Choroid plexus epithelial cell (primary cell): ENCODE measurements at regions not wholly inside any gene's neighbourhood (a gene's known extent, or its start where the extent isn't known, plus 50 kb on each side); places are given as distances from the start of the nearest gene placed in this dataset.
A peak's percentile ranks its signal among the peaks of the same experiment; 100 is the strongest.
"Not testable (repeated sequence)": the region's sequence is repeated elsewhere in the genome, so short reads cannot be mapped to it uniquely, and the experiment has no call there.

Experiments used
- DNase-seq: peaks from one replicate; pipeline ENCODE4 v3.0.0-alpha.2; 2010; ENCODE audit warnings: low read depth
- H3K4me3 ChIP-seq: 2 replicates; pipeline ENCODE4 v1.5.1; 2011; ENCODE audit warnings: low read depth, mild to moderate bottlenecking, control low read depth, low read length, moderate library complexity
- TF ChIP-seq, protein P1 (sequence below): conservative IDR thresholded peaks from 2 replicates; pipeline ENCODE4 v1.5.1; 2011; ENCODE audit warnings: low read depth, mild to moderate bottlenecking, control low read depth, inconsistent platforms, low read length, moderate library complexity

DNA sequence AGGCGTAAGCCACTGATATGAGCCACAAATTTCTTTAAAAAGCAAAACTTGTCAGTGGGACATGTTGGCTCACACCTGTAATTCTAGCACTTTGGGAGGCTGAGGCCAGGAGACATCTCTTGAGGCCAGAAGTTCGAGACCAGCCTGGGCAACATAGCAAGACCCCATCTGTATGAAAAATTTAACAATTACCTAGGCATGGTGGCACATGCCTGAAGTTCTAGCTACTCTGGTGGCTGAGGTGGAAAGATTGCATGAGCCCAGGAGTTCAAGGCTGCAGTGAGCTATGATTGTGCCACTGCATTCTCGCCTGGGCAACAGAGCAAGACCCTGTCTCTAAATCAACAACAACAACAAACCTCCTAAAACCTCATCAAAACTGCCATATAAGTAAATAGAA lies 147.6 kb upstream of the BARHL2 start:
- no peak overlapping the region for H3K4me3 ChIP-seq
- no peak for DNase-seq
- TF ChIP-seq, protein P1, sequence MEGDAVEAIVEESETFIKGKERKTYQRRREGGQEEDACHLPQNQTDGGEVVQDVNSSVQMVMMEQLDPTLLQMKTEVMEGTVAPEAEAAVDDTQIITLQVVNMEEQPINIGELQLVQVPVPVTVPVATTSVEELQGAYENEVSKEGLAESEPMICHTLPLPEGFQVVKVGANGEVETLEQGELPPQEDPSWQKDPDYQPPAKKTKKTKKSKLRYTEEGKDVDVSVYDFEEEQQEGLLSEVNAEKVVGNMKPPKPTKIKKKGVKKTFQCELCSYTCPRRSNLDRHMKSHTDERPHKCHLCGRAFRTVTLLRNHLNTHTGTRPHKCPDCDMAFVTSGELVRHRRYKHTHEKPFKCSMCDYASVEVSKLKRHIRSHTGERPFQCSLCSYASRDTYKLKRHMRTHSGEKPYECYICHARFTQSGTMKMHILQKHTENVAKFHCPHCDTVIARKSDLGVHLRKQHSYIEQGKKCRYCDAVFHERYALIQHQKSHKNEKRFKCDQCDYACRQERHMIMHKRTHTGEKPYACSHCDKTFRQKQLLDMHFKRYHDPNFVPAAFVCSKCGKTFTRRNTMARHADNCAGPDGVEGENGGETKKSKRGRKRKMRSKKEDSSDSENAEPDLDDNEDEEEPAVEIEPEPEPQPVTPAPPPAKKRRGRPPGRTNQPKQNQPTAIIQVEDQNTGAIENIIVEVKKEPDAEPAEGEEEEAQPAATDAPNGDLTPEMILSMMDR = no peak

DNA sequence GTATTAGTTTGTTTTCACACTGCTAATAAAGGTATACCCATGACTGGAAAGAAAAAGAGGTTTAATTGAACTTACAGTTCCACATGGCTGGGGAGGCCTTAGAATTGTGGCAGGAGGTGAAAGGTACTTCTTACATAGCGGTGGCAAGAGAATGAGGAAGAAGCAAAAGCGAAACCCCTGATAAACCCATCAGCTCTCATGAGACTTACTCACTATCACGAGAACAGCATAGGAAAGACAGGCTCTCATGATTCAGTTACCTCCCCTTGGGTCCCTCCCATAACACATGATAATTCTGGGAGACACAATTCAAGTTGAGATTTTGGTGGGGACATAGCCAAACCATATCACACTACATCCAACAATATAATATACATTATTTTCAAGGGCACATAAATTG lies 145.7 kb upstream of the BARHL2 start:
- no peak for DNase-seq
- no peak overlapping the region for H3K4me3 ChIP-seq
- TF ChIP-seq, protein P1 = no peak

DNA sequence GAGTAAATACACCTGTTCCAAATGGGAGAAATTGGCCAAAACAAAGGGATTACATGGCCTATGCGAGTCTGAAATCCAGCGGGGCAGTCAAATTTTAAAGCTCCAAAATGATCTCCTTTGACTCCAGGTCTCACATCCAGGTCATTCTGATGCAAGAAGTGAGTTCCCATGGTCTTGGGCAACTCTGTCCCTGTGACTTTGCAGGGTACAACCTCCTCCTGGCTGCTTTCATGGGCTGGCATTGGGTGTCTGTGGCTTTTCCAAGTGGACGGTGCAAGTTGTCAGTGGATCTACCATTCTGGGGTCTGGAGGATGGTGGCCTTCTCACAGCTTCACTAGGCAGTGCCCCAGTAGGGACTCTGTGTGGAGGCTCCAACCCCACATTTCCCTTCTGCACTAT lies 144.3 kb upstream of the BARHL2 start:
- DNase-seq, H3K4me3 ChIP-seq: not testable (repeated sequence)

DNA sequence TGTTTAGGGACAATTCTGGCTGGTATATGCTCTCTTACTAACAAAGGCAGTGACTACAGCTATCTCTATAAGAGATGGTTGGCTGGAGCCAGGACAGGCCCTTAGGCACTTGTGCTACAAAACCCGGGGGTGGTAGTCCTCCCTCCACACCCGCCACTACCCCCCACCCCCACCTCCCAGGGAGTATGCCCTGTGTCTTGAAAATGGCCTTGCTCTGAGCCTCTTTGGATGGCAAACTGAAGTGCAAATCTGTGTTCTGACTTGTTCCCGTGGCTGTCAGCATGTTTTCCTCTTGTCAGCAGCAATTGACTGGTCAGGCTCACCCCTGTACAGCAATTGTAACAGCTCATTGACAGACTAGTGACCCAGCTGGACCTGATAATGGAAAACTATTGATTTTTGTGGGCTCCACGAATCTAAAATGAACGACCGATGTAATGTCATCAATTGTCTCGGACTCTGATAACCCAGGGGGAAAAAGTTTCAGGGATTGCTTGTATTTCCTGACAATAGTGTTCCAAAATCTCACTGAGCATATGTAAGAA lies 139.4 kb upstream of the BARHL2 start:
- no peak for DNase-seq
- H3K4me3 ChIP-seq = no peak overlapping the region
- TF ChIP-seq, protein P1 = no peak

DNA sequence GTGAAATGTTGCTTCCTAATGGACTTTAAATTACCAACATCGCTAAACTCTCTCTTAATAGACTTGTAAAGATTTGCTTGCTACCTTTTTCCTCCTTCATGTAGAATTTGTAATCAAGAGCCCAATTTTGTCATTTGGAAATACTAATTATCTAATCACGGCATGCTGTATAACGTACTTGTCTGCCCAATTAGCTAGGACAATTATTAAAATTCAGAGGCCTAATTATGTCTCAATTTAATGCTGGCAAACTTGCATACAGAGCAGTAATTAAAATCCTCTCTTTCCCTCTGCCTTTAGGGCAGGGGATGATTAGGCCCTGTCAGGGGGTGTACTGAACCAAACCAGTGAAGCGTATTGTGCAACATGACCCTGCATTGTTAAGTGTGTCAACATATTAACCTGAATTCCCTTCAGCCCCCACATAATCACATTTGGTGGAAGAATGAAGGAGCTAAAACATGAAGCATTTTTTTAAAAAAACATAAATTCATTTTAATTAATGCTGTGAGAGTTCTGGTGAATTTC lies 137.4 kb upstream of the BARHL2 start:
- TF ChIP-seq, protein P1 = no peak
- no peak overlapping the region for H3K4me3 ChIP-seq
- no peak for DNase-seq

DNA sequence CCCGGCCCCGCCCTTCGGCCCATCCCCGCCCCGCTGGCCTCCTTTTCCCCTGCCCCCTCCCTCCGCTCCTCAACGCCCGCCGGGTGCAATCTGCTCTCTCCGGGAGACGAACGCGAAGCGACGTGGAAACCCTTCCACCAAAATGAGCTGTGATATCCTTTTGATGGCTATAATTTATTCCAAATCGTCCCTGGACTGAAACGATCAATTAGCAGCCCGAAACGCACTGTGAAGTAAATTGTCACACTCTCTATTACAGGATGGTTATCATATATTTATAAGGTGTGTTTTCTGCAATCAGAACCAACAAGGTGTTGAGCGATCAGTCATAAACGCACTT lies 134.6 kb upstream of the BARHL2 start:
- peak overlapping the region; percentile 53 for H3K4me3 ChIP-seq
- TF ChIP-seq, protein P1 = no peak
- DNase-seq = no peak

DNA sequence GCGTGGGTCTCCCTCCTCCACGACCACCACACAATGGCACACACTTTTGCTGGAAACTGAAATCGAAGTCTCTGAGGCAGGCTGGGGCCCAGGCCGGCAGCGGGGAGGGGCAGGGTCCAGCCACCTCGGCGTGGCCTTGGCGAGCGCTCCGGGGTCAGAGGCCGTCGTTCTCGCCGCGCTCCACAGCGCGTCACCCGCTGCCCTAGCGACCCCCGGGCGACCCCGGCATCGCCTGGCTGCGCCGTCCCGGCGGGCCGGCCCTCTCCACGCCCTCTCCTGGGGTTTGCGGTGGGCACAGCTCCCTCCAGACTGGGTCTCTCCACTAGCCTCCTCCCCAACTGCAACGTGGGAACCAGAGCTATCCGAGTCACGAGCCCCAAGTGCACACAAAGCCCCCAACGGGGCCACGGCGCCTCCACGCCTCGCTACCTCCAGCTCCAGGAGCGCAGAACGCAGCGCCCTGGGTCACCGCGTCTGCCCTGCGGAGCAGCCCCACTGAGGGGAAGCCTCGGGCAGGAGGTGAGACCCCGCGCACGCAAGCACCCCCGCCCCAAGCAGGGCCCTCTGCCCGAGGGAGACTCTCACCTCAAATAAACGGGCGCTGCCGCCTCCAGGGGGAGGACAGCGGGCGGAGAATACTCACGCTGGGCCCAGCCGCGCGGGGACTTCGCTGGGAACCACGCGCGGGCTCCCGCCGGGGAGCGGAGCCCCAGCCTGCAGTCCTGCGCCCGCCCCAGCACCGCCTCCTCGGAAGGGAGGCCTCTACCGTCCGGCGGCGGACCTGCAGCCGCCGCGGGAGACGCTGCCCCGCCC lies 134.0 kb upstream of the BARHL2 start:
- TF ChIP-seq, protein P1 = peak; percentile 53
- H3K4me3 ChIP-seq = peak overlapping the region; percentile 70
- DNase-seq = peak; percentile 78
